ENCODE measurements at regions not wholly inside any gene's neighbourhood (a gene's known extent, or its start where the extent isn't known, plus 50 kb on each side); places are given as distances from the start of the nearest gene placed in this dataset.

GRCh38 chr3:81965696-81966095 is 204.3 kb upstream of the GBE1 start:
- 100% methylated on average over 1 of the region's 2 CpGs for WGBS (ENCODE audit: insufficient coverage)
- no peak for DNase-seq
- no peaks in the 10 kb centered on the region for H3K36me3 ChIP-seq (replicated peaks in 1 of 2; ENCODE audit: control insufficient read depth in 1 of 2, insufficient read depth in 2 of 2, low read length in 2 of 2)
- Mint-ChIP-seq H3K4me1 (no peaks in the 10 kb centered on the region), H3K27me3 (ENCODE audit: low read depth in 3 of 3) (no peaks in the 10 kb centered on the region), H3K36me3 (no peaks in the 10 kb centered on the region), H3K9me3 (peaks cover 0 to 6% (median under 1%) of the 10 kb centered on the region in 7 donors), H3K4me3 (no peak overlapping the region), H3K27ac (no peak overlapping the region)
- H3K9me3 ChIP-seq (replicated peaks in 1 of 2; ENCODE audit: control insufficient read depth in 1 of 2, insufficient read depth in 1 of 2, low read length in 2 of 2), result no peaks in the 10 kb centered on the region
- no peak overlapping the region for H3K4me3 ChIP-seq (replicated peaks in 1 of 3; ENCODE audit: low read depth in 2 of 3, low read length in 3 of 3)
- H3K9ac ChIP-seq (ENCODE audit: insufficient read depth, low read length, poor library complexity, severe bottlenecking), result no peak overlapping the region
- H3K4me1 ChIP-seq (ENCODE audit: control insufficient read depth in 1 of 2, insufficient read depth in 2 of 2, low read length in 2 of 2), result no peaks in the 10 kb centered on the region
- no peaks in the 10 kb centered on the region for H3K79me2 ChIP-seq (ENCODE audit: insufficient read depth, low read length)
- H3K27ac ChIP-seq (ENCODE audit: low read depth in 1 of 2, low read length in 2 of 2), result no peak overlapping the region
- H2AFZ ChIP-seq (ENCODE audit: insufficient read depth, low read depth, low read length, poor library complexity, severe bottlenecking), result no peak overlapping the region
- no peak overlapping the region for H3K4me2 ChIP-seq (replicated peaks; ENCODE audit: extremely low read depth, low read length, poor library complexity, severe bottlenecking)
- intact Hi-C loops (cut with micrococcal nuclease), result no loop called here
- H4K20me1 ChIP-seq (ENCODE audit: insufficient read depth, low read length), result no peaks in the 10 kb centered on the region
- H3K27me3 ChIP-seq (ENCODE audit: control insufficient read depth in 2 of 2, insufficient read depth in 2 of 2, low read length in 2 of 2), result no peaks in the 10 kb centered on the region
- TF ChIP-seq, protein P1, sequence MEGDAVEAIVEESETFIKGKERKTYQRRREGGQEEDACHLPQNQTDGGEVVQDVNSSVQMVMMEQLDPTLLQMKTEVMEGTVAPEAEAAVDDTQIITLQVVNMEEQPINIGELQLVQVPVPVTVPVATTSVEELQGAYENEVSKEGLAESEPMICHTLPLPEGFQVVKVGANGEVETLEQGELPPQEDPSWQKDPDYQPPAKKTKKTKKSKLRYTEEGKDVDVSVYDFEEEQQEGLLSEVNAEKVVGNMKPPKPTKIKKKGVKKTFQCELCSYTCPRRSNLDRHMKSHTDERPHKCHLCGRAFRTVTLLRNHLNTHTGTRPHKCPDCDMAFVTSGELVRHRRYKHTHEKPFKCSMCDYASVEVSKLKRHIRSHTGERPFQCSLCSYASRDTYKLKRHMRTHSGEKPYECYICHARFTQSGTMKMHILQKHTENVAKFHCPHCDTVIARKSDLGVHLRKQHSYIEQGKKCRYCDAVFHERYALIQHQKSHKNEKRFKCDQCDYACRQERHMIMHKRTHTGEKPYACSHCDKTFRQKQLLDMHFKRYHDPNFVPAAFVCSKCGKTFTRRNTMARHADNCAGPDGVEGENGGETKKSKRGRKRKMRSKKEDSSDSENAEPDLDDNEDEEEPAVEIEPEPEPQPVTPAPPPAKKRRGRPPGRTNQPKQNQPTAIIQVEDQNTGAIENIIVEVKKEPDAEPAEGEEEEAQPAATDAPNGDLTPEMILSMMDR (IDR thresholded peaks at IDR 0.05), result no peak

GRCh38 chr3:81962396-81962795 is 201.0 kb upstream of the GBE1 start:
- no peak overlapping the region for H3K4me3 Mint-ChIP-seq
- H3K4me1 ChIP-seq (ENCODE audit: control insufficient read depth in 1 of 2, insufficient read depth in 2 of 2, low read length in 2 of 2), result no peaks in the 10 kb centered on the region
- TF ChIP-seq, protein P1 (IDR thresholded peaks at IDR 0.05), result no peak
- no peak overlapping the region for H3K27ac Mint-ChIP-seq
- WGBS (ENCODE audit: insufficient coverage), result no CpG with 5 or more reads among the region's 2 CpGs
- no peak overlapping the region for H3K4me3 ChIP-seq (replicated peaks in 1 of 3; ENCODE audit: low read depth in 2 of 3, low read length in 3 of 3)
- no peak overlapping the region for H3K27ac ChIP-seq (ENCODE audit: low read depth in 1 of 2, low read length in 2 of 2)
- H3K9me3 ChIP-seq (replicated peaks in 1 of 2; ENCODE audit: control insufficient read depth in 1 of 2, insufficient read depth in 1 of 2, low read length in 2 of 2), result no peaks in the 10 kb centered on the region
- H2AFZ ChIP-seq (ENCODE audit: insufficient read depth, low read depth, low read length, poor library complexity, severe bottlenecking), result no peak overlapping the region
- intact Hi-C loops (cut with micrococcal nuclease), result no loop called here
- H3K4me2 ChIP-seq (replicated peaks; ENCODE audit: extremely low read depth, low read length, poor library complexity, severe bottlenecking), result no peak overlapping the region
- DNase-seq, result no peak
- H3K27me3 Mint-ChIP-seq (ENCODE audit: low read depth in 3 of 3), result no peaks in the 10 kb centered on the region
- no peak overlapping the region for H3K9ac ChIP-seq (ENCODE audit: insufficient read depth, low read length, poor library complexity, severe bottlenecking)
- no peaks in the 10 kb centered on the region for H3K36me3 ChIP-seq (replicated peaks in 1 of 2; ENCODE audit: control insufficient read depth in 1 of 2, insufficient read depth in 2 of 2, low read length in 2 of 2)
- H4K20me1 ChIP-seq (ENCODE audit: insufficient read depth, low read length), result no peaks in the 10 kb centered on the region
- H3K79me2 ChIP-seq (ENCODE audit: insufficient read depth, low read length), result no peaks in the 10 kb centered on the region
- H3K4me1 Mint-ChIP-seq, result no peaks in the 10 kb centered on the region
- H3K9me3 Mint-ChIP-seq, result peaks cover 0 to 5% (median 0%) of the 10 kb centered on the region in 7 donors
- no peaks in the 10 kb centered on the region for H3K36me3 Mint-ChIP-seq
- no peaks in the 10 kb centered on the region for H3K27me3 ChIP-seq (ENCODE audit: control insufficient read depth in 2 of 2, insufficient read depth in 2 of 2, low read length in 2 of 2)

Data from CD14-positive monocyte (primary cell).